ENCODE measurements at regions not wholly inside any gene's neighbourhood (a gene's known extent, or its start where the extent isn't known, plus 50 kb on each side); places are given as distances from the start of the nearest gene placed in this dataset.
"Not testable (repeated sequence)": the region's sequence is repeated elsewhere in the genome, so short reads cannot be mapped to it uniquely, and the experiment has no call there.

DNA sequence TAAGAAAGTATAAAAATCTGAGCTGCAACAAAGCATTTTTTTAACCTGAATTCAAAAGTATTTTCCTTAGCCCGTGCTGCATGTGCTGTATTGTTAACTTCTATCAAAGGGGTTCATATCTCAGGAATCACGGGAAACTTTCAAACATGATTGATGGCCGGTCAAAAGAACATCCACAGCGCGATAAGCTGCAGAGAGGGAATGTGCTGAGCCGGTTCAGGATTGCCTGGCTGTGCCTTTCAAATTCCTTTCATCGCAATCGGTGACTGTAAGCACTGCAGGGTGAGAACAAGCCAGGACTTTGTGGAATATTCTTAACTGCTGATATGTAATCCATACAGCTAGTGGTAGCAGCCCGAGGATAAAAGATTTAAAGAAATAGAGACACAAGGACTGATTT lies 210.9 kb upstream of the NOCT start:
- no peaks in the 10 kb centered on the region for H3K36me3 Mint-ChIP-seq (ENCODE audit: low read depth)
- CTCF ChIA-PET: no interaction called here

DNA sequence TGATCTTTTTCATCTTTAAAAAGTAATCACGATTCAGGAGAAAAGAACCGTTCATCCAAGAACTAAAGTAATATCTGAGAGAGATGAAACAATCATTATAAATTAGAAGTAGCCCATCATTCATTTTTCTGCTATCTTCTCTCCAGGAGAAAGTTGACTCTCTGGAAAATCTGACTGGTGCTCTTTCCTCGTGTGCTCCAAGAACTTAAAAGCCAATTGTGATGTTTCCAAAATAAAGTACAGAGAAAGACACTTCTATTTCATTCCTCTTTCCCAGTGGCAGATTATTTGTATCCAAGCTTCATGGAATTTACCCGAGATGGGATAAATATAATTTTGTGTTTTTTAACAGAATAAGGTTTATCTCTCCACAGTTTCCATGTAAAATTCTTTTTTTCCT lies 212.5 kb upstream of the NOCT start:
- Mint-ChIP-seq H3K27ac (no peak overlapping the region), H3K27me3 (ENCODE audit: low read depth) (peaks cover 9% of the 10 kb centered on the region), H3K9me3 (ENCODE audit: insufficient read depth) (no peaks in the 10 kb centered on the region), H3K4me3 (no peak overlapping the region), H3K36me3 (ENCODE audit: low read depth) (no peaks in the 10 kb centered on the region), H3K4me1 (ENCODE audit: low read depth) (no peaks in the 10 kb centered on the region)
- no peak for ATAC-seq
- no peak for DNase-seq
- ChIA-PET POLR2A (no interaction called here), CTCF (no interaction called here)

More for the DNA sequence above, 210.9 kb upstream of the NOCT start:
- POLR2A ChIA-PET: no interaction called here
- Mint-ChIP-seq H3K9me3 (ENCODE audit: insufficient read depth) (no peaks in the 10 kb centered on the region), H3K27ac (no peak overlapping the region), H3K4me1 (ENCODE audit: low read depth) (no peaks in the 10 kb centered on the region), H3K4me3 (no peak overlapping the region), H3K27me3 (ENCODE audit: low read depth) (peaks cover 9% of the 10 kb centered on the region)
- no peak for DNase-seq
- ATAC-seq: no peak

DNA sequence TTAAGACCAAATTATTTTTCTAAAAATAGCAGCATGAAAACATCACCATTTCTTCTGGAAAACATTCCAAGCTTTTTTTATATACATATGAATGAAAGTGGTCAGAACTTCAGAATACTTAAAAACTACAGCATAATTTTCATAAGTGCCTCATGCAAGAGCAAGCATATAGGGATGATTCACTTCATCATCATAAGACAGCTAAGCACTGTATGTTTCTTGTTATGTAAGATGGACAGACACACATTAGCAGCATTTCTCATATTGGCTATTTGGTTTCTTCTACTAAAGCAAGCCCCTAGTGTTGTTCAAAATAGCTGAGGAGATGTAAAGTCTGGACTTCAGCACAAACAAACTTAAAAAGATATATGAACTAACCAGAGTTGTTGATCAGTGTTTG lies 213.1 kb upstream of the NOCT start:
- peaks cover 9% of the 10 kb centered on the region for H3K27me3 Mint-ChIP-seq (ENCODE audit: low read depth)
- no peaks in the 10 kb centered on the region for H3K9me3 Mint-ChIP-seq (ENCODE audit: insufficient read depth)

GRCh38 chr4:138800421-138800820 lies 215.2 kb upstream of the NOCT start:
- no peak for ATAC-seq
- ChIA-PET CTCF (no interaction called here), POLR2A (no interaction called here)
- no peak overlapping the region for H3K4me3 Mint-ChIP-seq
- H3K27ac Mint-ChIP-seq: no peak overlapping the region
- peaks cover 4% of the 10 kb centered on the region for H3K27me3 Mint-ChIP-seq (ENCODE audit: low read depth)
- H3K36me3 Mint-ChIP-seq (ENCODE audit: low read depth): no peaks in the 10 kb centered on the region
- H3K4me1 Mint-ChIP-seq (ENCODE audit: low read depth): no peaks in the 10 kb centered on the region
- H3K9me3 Mint-ChIP-seq (ENCODE audit: insufficient read depth): no peaks in the 10 kb centered on the region
- no peak for DNase-seq

More for the DNA sequence above, 213.1 kb upstream of the NOCT start:
- Mint-ChIP-seq H3K36me3 (ENCODE audit: low read depth) (no peaks in the 10 kb centered on the region), H3K4me1 (ENCODE audit: low read depth) (no peaks in the 10 kb centered on the region), H3K27ac (no peak overlapping the region), H3K4me3 (no peak overlapping the region)
- CTCF ChIA-PET: no interaction called here
- ATAC-seq (no peak), DNase-seq (no peak)
- POLR2A ChIA-PET: no interaction called here

DNA sequence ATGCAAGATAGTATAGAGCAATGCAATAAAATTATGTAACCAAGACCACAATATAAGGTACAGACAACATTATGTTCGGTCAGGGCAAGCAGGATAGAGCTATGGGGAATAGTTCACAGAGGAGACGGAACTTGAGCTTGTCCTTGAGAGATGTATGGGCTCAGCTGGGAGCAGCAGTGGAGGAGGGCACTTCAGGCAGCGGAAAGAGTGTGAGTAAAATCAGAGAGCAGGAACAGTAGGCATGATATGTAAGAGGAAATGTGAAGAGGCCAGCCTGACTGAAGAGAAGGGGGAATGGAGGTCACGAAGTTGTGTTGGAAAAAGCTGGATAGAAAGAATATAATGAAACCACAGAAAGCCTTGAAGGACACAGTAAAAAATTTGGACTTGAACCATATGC lies 217.2 kb upstream of the NOCT start:
- no peak overlapping the region for H3K27ac Mint-ChIP-seq
- no peak overlapping the region for H3K4me3 Mint-ChIP-seq
- no peak for ATAC-seq
- DNase-seq: no peak
- no peaks in the 10 kb centered on the region for H3K36me3 Mint-ChIP-seq (ENCODE audit: low read depth)
- POLR2A ChIA-PET: no interaction called here
- CTCF ChIA-PET: no interaction called here
- no peaks in the 10 kb centered on the region for H3K27me3 Mint-ChIP-seq (ENCODE audit: low read depth)
- H3K9me3 Mint-ChIP-seq (ENCODE audit: insufficient read depth): no peaks in the 10 kb centered on the region
- no peaks in the 10 kb centered on the region for H3K4me1 Mint-ChIP-seq (ENCODE audit: low read depth)

GRCh38 chr4:138797646-138798045 lies 217.9 kb upstream of the NOCT start:
- H3K4me3 Mint-ChIP-seq: no peak overlapping the region
- no peak for DNase-seq
- no peaks in the 10 kb centered on the region for H3K9me3 Mint-ChIP-seq (ENCODE audit: insufficient read depth)
- POLR2A ChIA-PET: no interaction called here
- ATAC-seq: no peak
- no peaks in the 10 kb centered on the region for H3K27me3 Mint-ChIP-seq (ENCODE audit: low read depth)
- no peaks in the 10 kb centered on the region for H3K4me1 Mint-ChIP-seq (ENCODE audit: low read depth)
- H3K36me3 Mint-ChIP-seq (ENCODE audit: low read depth): no peaks in the 10 kb centered on the region
- CTCF ChIA-PET: no interaction called here
- H3K27ac Mint-ChIP-seq: no peak overlapping the region

DNA sequence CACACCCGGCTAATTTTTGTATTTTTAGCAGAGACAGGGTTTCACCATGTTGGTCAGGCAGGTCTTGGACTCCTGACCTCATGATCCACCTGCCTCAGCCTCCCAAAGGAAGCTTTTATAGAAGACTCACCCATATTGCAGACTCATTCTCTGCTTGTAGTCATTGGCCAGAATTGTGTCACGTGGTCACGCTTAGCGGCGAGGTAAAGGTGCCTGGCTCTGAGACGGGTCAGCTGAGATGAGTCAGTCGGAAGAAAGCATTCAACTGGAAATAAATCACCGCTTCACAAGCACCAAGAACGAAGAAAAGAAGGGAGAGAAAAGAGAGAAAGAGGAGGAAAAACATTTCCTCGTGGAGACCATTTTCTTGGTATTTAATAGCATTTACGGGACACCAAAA lies 218.8 kb upstream of the NOCT start:
- ChIA-PET POLR2A (no interaction called here), CTCF (no interaction called here)

GRCh38 chr4:138790706-138791340 lies 224.8 kb upstream of the NOCT start:
- ATAC-seq (no peak), DNase-seq (no peak)
- ChIA-PET POLR2A (no interaction called here), CTCF (no interaction called here)
- no peaks in the 10 kb centered on the region for H3K36me3 Mint-ChIP-seq (ENCODE audit: low read depth)
- H3K27ac Mint-ChIP-seq: no peak overlapping the region
- no peak overlapping the region for H3K4me3 Mint-ChIP-seq
- H3K27me3 Mint-ChIP-seq (ENCODE audit: low read depth): no peaks in the 10 kb centered on the region
- H3K9me3 Mint-ChIP-seq (ENCODE audit: insufficient read depth): no peaks in the 10 kb centered on the region
- H3K4me1 Mint-ChIP-seq (ENCODE audit: low read depth): no peaks in the 10 kb centered on the region

More for the DNA sequence above, 218.8 kb upstream of the NOCT start:
- no peaks in the 10 kb centered on the region for H3K9me3 Mint-ChIP-seq (ENCODE audit: insufficient read depth)
- no peaks in the 10 kb centered on the region for H3K27me3 Mint-ChIP-seq (ENCODE audit: low read depth)
- ATAC-seq: no peak
- no peaks in the 10 kb centered on the region for H3K36me3 Mint-ChIP-seq (ENCODE audit: low read depth)
- no peak overlapping the region for H3K4me3 Mint-ChIP-seq
- H3K4me1 Mint-ChIP-seq (ENCODE audit: low read depth): no peaks in the 10 kb centered on the region
- DNase-seq: no peak
- H3K27ac Mint-ChIP-seq: no peak overlapping the region

GRCh38 chr4:138789796-138790195 lies 225.8 kb upstream of the NOCT start:
- Mint-ChIP-seq H3K27ac (no peak overlapping the region), H3K4me3 (no peak overlapping the region), H3K36me3 (ENCODE audit: low read depth) (no peaks in the 10 kb centered on the region), H3K9me3 (ENCODE audit: insufficient read depth) (no peaks in the 10 kb centered on the region), H3K4me1 (ENCODE audit: low read depth) (no peaks in the 10 kb centered on the region), H3K27me3 (ENCODE audit: low read depth) (no peaks in the 10 kb centered on the region)
- no peak for ATAC-seq
- ChIA-PET CTCF (no interaction called here), POLR2A (no interaction called here)
- no peak for DNase-seq

DNA sequence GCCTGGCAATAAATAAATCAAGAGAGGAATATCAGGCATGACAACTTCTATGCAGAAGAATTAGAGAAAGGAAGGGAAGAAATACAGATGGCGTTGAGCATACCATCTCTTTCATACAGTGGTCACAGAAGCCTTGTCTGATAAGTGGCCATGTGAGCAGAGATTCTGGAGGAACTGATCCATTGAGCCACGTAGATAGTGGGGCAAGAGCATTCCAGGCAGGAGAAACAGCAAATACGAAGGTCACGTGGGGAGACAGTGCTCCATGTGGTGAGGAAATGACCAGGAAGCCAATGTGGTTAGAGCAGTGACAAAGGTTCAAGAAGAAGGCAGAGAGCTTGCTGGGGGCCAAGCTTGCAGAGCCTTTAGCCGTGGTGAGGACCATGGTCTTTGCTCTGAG lies 226.7 kb upstream of the NOCT start:
- no peaks in the 10 kb centered on the region for H3K36me3 Mint-ChIP-seq (ENCODE audit: low read depth)
- no peak overlapping the region for H3K27ac Mint-ChIP-seq
- DNase-seq: no peak
- H3K27me3 Mint-ChIP-seq (ENCODE audit: low read depth): no peaks in the 10 kb centered on the region
- no peak overlapping the region for H3K4me3 Mint-ChIP-seq
- POLR2A ChIA-PET: no interaction called here
- no peaks in the 10 kb centered on the region for H3K4me1 Mint-ChIP-seq (ENCODE audit: low read depth)
- CTCF ChIA-PET: no interaction called here
- no peak for ATAC-seq
- no peaks in the 10 kb centered on the region for H3K9me3 Mint-ChIP-seq (ENCODE audit: insufficient read depth)

DNA sequence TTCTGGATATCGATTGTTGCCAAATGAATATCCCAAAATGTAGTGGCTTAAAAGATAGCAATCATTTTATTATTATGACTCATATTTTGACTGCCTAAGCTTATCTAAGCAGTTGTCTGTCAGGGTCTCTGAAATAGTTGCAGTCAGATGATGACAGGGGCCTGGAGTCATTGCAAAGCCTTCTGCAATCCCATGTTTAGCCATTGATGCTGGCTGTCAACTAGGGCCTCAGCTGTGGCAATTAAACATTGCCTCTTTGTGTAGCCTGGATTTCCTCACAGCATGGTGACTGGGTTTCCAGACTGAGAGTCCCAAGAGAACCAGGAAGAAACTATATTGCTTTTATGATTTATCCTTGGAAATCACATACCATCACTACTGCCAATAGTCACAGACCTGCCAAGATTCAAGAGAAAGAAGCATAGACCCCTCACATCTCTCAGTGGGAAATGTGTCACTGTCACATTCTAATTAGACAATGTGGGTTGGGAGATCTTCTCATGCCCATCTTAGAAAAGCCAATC lies 227.3 kb upstream of the NOCT start:
- Mint-ChIP-seq H3K9me3 (ENCODE audit: insufficient read depth) (no peaks in the 10 kb centered on the region), H3K27me3 (ENCODE audit: low read depth) (no peaks in the 10 kb centered on the region), H3K36me3 (ENCODE audit: low read depth) (no peaks in the 10 kb centered on the region), H3K4me1 (ENCODE audit: low read depth) (no peaks in the 10 kb centered on the region), H3K4me3 (no peak overlapping the region), H3K27ac (no peak overlapping the region)
- ATAC-seq (no peak), DNase-seq (no peak)
- CTCF ChIA-PET: no interaction called here
- POLR2A ChIA-PET: no interaction called here

- H3K36me3 Mint-ChIP-seq (ENCODE audit: low read depth); H3K4me3 Mint-ChIP-seq; H3K27me3 Mint-ChIP-seq (ENCODE audit: low read depth); DNase-seq; POLR2A ChIA-PET; ATAC-seq; H3K27ac Mint-ChIP-seq; H3K9me3 Mint-ChIP-seq (ENCODE audit: insufficient read depth); CTCF ChIA-PET; H3K4me1 Mint-ChIP-seq (ENCODE audit: low read depth): not testable (repeated sequence)
Measured at GRCh38 chr4:138779761-138780160, 235.8 kb upstream of the NOCT start.

DNA sequence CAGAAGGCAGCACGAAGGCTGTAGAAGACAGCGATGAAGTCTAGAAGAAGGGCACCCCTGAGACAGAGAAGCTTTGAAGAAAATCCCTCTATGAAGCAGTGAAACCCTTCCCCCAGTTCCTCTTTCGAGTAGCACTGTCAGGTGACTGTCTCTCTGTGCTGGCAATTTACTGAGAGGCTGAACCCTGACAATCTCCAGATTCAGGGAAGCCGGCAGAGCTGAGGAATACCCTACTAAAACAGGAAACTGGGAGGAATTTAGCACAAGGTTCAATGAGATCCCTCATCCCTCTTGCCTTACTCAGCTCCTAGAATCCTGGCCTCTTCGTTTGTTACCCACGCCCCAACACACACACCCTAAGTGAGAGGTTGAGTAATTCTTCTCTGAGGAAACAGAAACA lies 239.7 kb upstream of the NOCT start:
- Mint-ChIP-seq H3K9me3 (ENCODE audit: insufficient read depth) (no peaks in the 10 kb centered on the region), H3K27ac (no peak overlapping the region), H3K4me3 (no peak overlapping the region), H3K4me1 (ENCODE audit: low read depth) (no peaks in the 10 kb centered on the region), H3K36me3 (ENCODE audit: low read depth) (no peaks in the 10 kb centered on the region), H3K27me3 (ENCODE audit: low read depth) (no peaks in the 10 kb centered on the region)
- ChIA-PET CTCF (no interaction called here), POLR2A (no interaction called here)
- DNase-seq: no peak
- no peak for ATAC-seq

Measured in activated CD8-positive, alpha-beta T cell treated with anti-CD3 and anti-CD28 coated beads, Interleukin-2, amount 10 ng/mL, durations not matched to agents 7 days and 5 days (primary cell).